ENCODE measurements at regions not wholly inside any gene's neighbourhood (a gene's known extent, or its start where the extent isn't known, plus 50 kb on each side); places are given as distances from the start of the nearest gene placed in this dataset.

- Histone ChIP-seq H3K4me3 (no peak overlapping the region), H3K4me1 (no peaks in the 10 kb centered on the region), H3K27me3 (peaks cover 0 to 21% of the 10 kb centered on the region in 2 donors), H3K27ac (no peak overlapping the region), H3K36me3 (no peaks in the 10 kb centered on the region), H3K9me3 (peaks cover 0 to 17% (median 0%) of the 10 kb centered on the region in 3 donors)
- no peak for TF ChIP-seq CTCF (IDR thresholded peaks at IDR 0.05)
- intact Hi-C loops (cut with DNase I; ENCODE audit: low total_unique reads), result no loop called here
- DNase-seq, result no peak
Measured at GRCh38 chr11:70849031-70849430, 403.3 kb downstream of the SHANK2 start.

GRCh38 chr11:70851308-70851707 lies 401.1 kb downstream of the SHANK2 start:
- Histone ChIP-seq H3K9me3 (peaks cover 0 to 17% (median 0%) of the 10 kb centered on the region in 3 donors), H3K27ac (no peak overlapping the region), H3K36me3 (no peaks in the 10 kb centered on the region), H3K27me3 (peaks cover 0 to 21% of the 10 kb centered on the region in 2 donors), H3K4me3 (no peak overlapping the region), H3K4me1 (no peaks in the 10 kb centered on the region)
- intact Hi-C loops (cut with DNase I; ENCODE audit: low total_unique reads), result no loop called here
- no peak for TF ChIP-seq CTCF (IDR thresholded peaks at IDR 0.05)
- no peak for DNase-seq

GRCh38 chr11:70851907-70852306 lies 400.5 kb downstream of the SHANK2 start:
- Histone ChIP-seq H3K4me3 (no peak overlapping the region), H3K27ac (no peak overlapping the region), H3K36me3 (no peaks in the 10 kb centered on the region), H3K27me3 (peaks cover 0 to 21% of the 10 kb centered on the region in 2 donors), H3K9me3 (peaks cover 0 to 17% (median 0%) of the 10 kb centered on the region in 3 donors), H3K4me1 (no peaks in the 10 kb centered on the region)
- TF ChIP-seq CTCF (IDR thresholded peaks at IDR 0.05), result no peak
- DNase-seq, result no peak
- intact Hi-C loops (cut with DNase I; ENCODE audit: low total_unique reads), result no loop called here

GRCh38 chr11:70853068-70853769 lies 399.2 kb downstream of the SHANK2 start:
- H3K4me1 ChIP-seq, result no peaks in the 10 kb centered on the region
- peaks cover 0 to 15% of the 10 kb centered on the region in 2 donors for H3K27me3 ChIP-seq
- intact Hi-C loops (cut with DNase I; ENCODE audit: low total_unique reads), result no loop called here
- no peaks in the 10 kb centered on the region for H3K36me3 ChIP-seq
- H3K27ac ChIP-seq, result no peak overlapping the region
- peaks cover 0 to 17% (median 0%) of the 10 kb centered on the region in 3 donors for H3K9me3 ChIP-seq
- H3K4me3 ChIP-seq, result no peak overlapping the region
- no peak for TF ChIP-seq CTCF (IDR thresholded peaks at IDR 0.05)
- no peak for DNase-seq

GRCh38 chr11:70853770-70854108 lies 398.6 kb downstream of the SHANK2 start:
- Histone ChIP-seq H3K27ac (no peak overlapping the region), H3K9me3 (peaks cover 0 to 17% (median 0%) of the 10 kb centered on the region in 3 donors), H3K36me3 (no peaks in the 10 kb centered on the region), H3K4me3 (no peak overlapping the region), H3K4me1 (no peaks in the 10 kb centered on the region), H3K27me3 (peaks cover 0 to 15% of the 10 kb centered on the region in 2 donors)
- no peak for TF ChIP-seq CTCF (IDR thresholded peaks at IDR 0.05)
- no peak for DNase-seq
- intact Hi-C loops (cut with DNase I; ENCODE audit: low total_unique reads), result no loop called here
